ENCODE measurements at regions not wholly inside any gene's neighbourhood (a gene's known extent, or its start where the extent isn't known, plus 50 kb on each side); places are given as distances from the start of the nearest gene placed in this dataset.

- TF ChIP-seq EZH2 (IDR thresholded peaks at IDR 0.05; ENCODE audit: borderline replicate concordance, low read depth, low read length, poor library complexity, severe bottlenecking) (no peak), CTCF (conservative IDR thresholded peaks at IDR 0.05; ENCODE audit: low read depth, low read length) (no peak)
Measured at GRCh38 chr17:62126292-62126691, 61.2 kb upstream of the MED13 start.
